Esophagus squamous epithelium (tissue), 5 donors: ENCODE measurements at regions not wholly inside any gene's neighbourhood (a gene's known extent, or its start where the extent isn't known, plus 50 kb on each side); places are given as distances from the start of the nearest gene placed in this dataset.
"Not testable (repeated sequence)": the region's sequence is repeated elsewhere in the genome, so short reads cannot be mapped to it uniquely, and the experiment has no call there.

Experiments used
- DNase-seq: peaks from one replicate; lab custom pipeline; 2025; lab: John Stamatoyannopoulos, UW
- H3K27ac ChIP-seq, 4 donors: fragments of 200-600 bp; sonication (generic); one replicate each; pipeline ENCODE4 v1.5.1; 2016 to 2019; ENCODE audit warnings: mild to moderate bottlenecking in 1 of 4
- H3K27me3 ChIP-seq, 4 donors: fragments of 200-600 bp; sonication (generic); 1 replicate in 3 of 4; 2 replicates in 1 of 4; pipeline versions ENCODE4 v1.5.1 to v1.6.0; 2017 to 2021; ENCODE audit warnings: antibody characterized with exemption in 1 of 4
- H3K36me3 ChIP-seq, 3 donors: fragments of 200-600 bp; sonication (generic); one replicate each; pipeline ENCODE4 v1.5.1; 2016 to 2019
- H3K4me1 ChIP-seq, 3 donors: fragments of 200-600 bp; sonication (generic); one replicate each; pipeline ENCODE4 v1.5.1; 2017 to 2019
- H3K4me3 ChIP-seq, 4 donors: fragments of 200-600 bp; sonication (generic); 1 replicate in 3 of 4; 2 replicates in 1 of 4; pipeline ENCODE4 v1.5.1; 2016 to 2019; ENCODE audit warnings: mild to moderate bottlenecking in 2 of 4, moderate library complexity in 1 of 4
- H3K9me3 ChIP-seq, 3 donors: fragments of 200-600 bp; sonication (generic); one replicate each; pipeline ENCODE4 v1.5.1; 2016 to 2019
- CTCF ChIP-seq, 6 experiments: fragments of 450-650 bp in 4 of 6; fragments of 200-600 bp in 2 of 6; sonication (generic) in 2 of 6; IDR thresholded peaks; one replicate each; pipeline ENCODE4 v1.5.1; 2016 to 2019; ENCODE audit warnings: antibody characterized with exemption in 6 of 6, mild to moderate bottlenecking in 4 of 6, moderate library complexity in 4 of 6
- POLR2A ChIP-seq, 4 donors: fragments of 450-650 bp; IDR thresholded peaks; one replicate each; pipeline ENCODE4 v1.6.1; 2017; ENCODE audit warnings: antibody characterized with exemption in 4 of 4, mild to moderate bottlenecking in 4 of 4, moderate library complexity in 3 of 4
- WGBS, 2 donors: methylation state at CpG; one replicate each; pipeline ENCODE4 v1.1.5; 2018; 5-methylcytosine and 5-hydroxymethylcytosine counted together
- intact Hi-C: fragments of 100-400 bp; cut with DNase I; formaldehyde crosslinking; loops from one replicate; pipeline ENCODE4 v1.15.0; 2022
- donor health status: DM: yes; HTN: yes; CAD: no.

GRCh38 chr5:114146398-114146797, 215.5 kb upstream of the KCNN2 start:
- DNase-seq, result no peak
- Histone ChIP-seq H3K36me3 (no peaks in the 10 kb centered on the region), H3K4me3 (no peak overlapping the region), H3K27me3 (no peaks in the 10 kb centered on the region), H3K27ac (no peak overlapping the region), H3K4me1 (no peaks in the 10 kb centered on the region), H3K9me3 (peaks cover 0 to 4% (median 0%) of the 10 kb centered on the region in 3 donors)
- TF ChIP-seq CTCF (IDR thresholded peaks at IDR 0.05) (no peak), POLR2A (IDR thresholded peaks at IDR 0.05) (no peak)
- intact Hi-C loops, result no loop called here
- 65 to 80% methylated on average over 3 of the region's 3 CpGs for WGBS, 2 donors

- Histone ChIP-seq H3K4me3 (no peak overlapping the region), H3K4me1 (no peaks in the 10 kb centered on the region), H3K36me3 (no peaks in the 10 kb centered on the region), H3K27ac (no peak overlapping the region), H3K9me3 (peaks cover 0 to 4% (median 0%) of the 10 kb centered on the region in 3 donors), H3K27me3 (no peaks in the 10 kb centered on the region)
- intact Hi-C loops, result no loop called here
- no peak for DNase-seq
- 30 to 34% methylated on average over 3 of the region's 3 CpGs for WGBS, 2 donors
- TF ChIP-seq POLR2A (IDR thresholded peaks at IDR 0.05) (no peak), CTCF (IDR thresholded peaks at IDR 0.05) (no peak)
Measured at GRCh38 chr5:114148253-114148652, 213.6 kb upstream of the KCNN2 start.

- DNase-seq, H3K27ac ChIP-seq, H3K9me3 ChIP-seq, H3K36me3 ChIP-seq, H3K27me3 ChIP-seq, intact Hi-C loops, H3K4me1 ChIP-seq, H3K4me3 ChIP-seq: not testable (repeated sequence)
- 52 to 63% methylated on average over 3 of the region's 3 CpGs for WGBS, 2 donors
Measured at GRCh38 chr5:114148728-114149127, 213.1 kb upstream of the KCNN2 start.

GRCh38 chr5:114152656-114153360, 209.1 kb upstream of the KCNN2 start:
- Histone ChIP-seq H3K36me3 (no peaks in the 10 kb centered on the region), H3K27me3 (no peaks in the 10 kb centered on the region), H3K27ac (no peak overlapping the region), H3K4me3 (no peak overlapping the region), H3K9me3 (peaks cover 0 to 9% (median 0%) of the 10 kb centered on the region in 3 donors), H3K4me1 (no peaks in the 10 kb centered on the region)
- intact Hi-C loops, result no loop called here
- WGBS, 2 donors, result 69 to 70% methylated on average over 8 of the region's 8 CpGs
- TF ChIP-seq POLR2A (IDR thresholded peaks at IDR 0.05), result no peak
- no peak for TF ChIP-seq CTCF (IDR thresholded peaks at IDR 0.05)
- DNase-seq, result no peak

GRCh38 chr5:114153392-114153791, 208.5 kb upstream of the KCNN2 start:
- TF ChIP-seq POLR2A (IDR thresholded peaks at IDR 0.05) (no peak), CTCF (IDR thresholded peaks at IDR 0.05) (no peak)
- no peak overlapping the region for H3K4me3 ChIP-seq
- WGBS, 2 donors, result 52 to 60% methylated on average over 2 of the region's 2 CpGs
- H3K27ac ChIP-seq, result no peak overlapping the region
- H3K27me3 ChIP-seq, result no peaks in the 10 kb centered on the region
- intact Hi-C loops, result no loop called here
- H3K9me3 ChIP-seq, result peaks cover 0 to 9% (median 0%) of the 10 kb centered on the region in 3 donors
- DNase-seq, result no peak
- no peaks in the 10 kb centered on the region for H3K36me3 ChIP-seq
- H3K4me1 ChIP-seq, result no peaks in the 10 kb centered on the region
